Vagina (tissue), 2 donors: ENCODE measurements at regions not wholly inside any gene's neighbourhood (a gene's known extent, or its start where the extent isn't known, plus 50 kb on each side); places are given as distances from the start of the nearest gene placed in this dataset.

Experiments used
- DNase-seq, 2 donors: peaks; one replicate each; pipeline ENCODE4 v3.0.0-alpha.2; 2017; ENCODE audit errors: extremely low spot score in 2 of 2
- H3K27ac ChIP-seq: fragments of 200-600 bp; sonication (generic); one replicate; pipeline ENCODE4 v1.5.1; 2019
- H3K27me3 ChIP-seq: fragments of 200-600 bp; sonication (generic); one replicate; pipeline ENCODE4 v1.5.1; 2019
- H3K36me3 ChIP-seq, 2 donors: fragments of 200-600 bp; sonication (generic); one replicate each; pipeline ENCODE4 v1.5.1; 2017 to 2019
- H3K4me1 ChIP-seq: fragments of 200-600 bp; sonication (generic); one replicate; pipeline ENCODE4 v1.5.1; 2019
- H3K4me3 ChIP-seq, 2 donors: fragments of 200-600 bp; sonication (generic); 1 replicate in 1 of 2; 2 replicates in 1 of 2; pipeline ENCODE4 v1.5.1; 2016 to 2019
- H3K9me3 ChIP-seq: fragments of 200-600 bp; sonication (generic); one replicate; pipeline ENCODE4 v1.5.1; 2019
- CTCF ChIP-seq, 3 experiments: fragments of 450-650 bp in 2 of 3; fragments of 200-600 bp in 1 of 3; sonication (generic) in 1 of 3; IDR thresholded peaks; one replicate each; pipeline ENCODE4 v1.5.1; 2017 to 2019; ENCODE audit warnings: antibody characterized with exemption in 3 of 3, mild to moderate bottlenecking in 2 of 3, moderate library complexity in 2 of 3
- POLR2A ChIP-seq, 2 donors: fragments of 450-650 bp; IDR thresholded peaks; one replicate each; pipeline ENCODE4 v1.6.1; 2017; ENCODE audit warnings: antibody characterized with exemption in 2 of 2, mild to moderate bottlenecking in 2 of 2, moderate library complexity in 2 of 2
- POLR2AphosphoS5 ChIP-seq, 2 donors: sonication (generic); formaldehyde crosslinking; IDR thresholded peaks; one replicate each; pipeline ENCODE4 v1.9.0; 2017; ENCODE audit warnings: antibody characterized with exemption in 2 of 2, mild to moderate bottlenecking in 2 of 2, low read depth in 1 of 2; ENCODE audit not compliant: insufficient read depth in 1 of 2
- intact Hi-C: fragments of 100-400 bp; cut with DNase I; formaldehyde crosslinking; loops from one replicate; pipeline ENCODE4 v1.15.1; 2023

- no peaks in the 10 kb centered on the region for H3K4me1 ChIP-seq
- intact Hi-C loops: no loop called here
- no peaks in the 10 kb centered on the region for H3K27me3 ChIP-seq
- H3K9me3 ChIP-seq: peaks cover 4% of the 10 kb centered on the region
- no peak overlapping the region for H3K4me3 ChIP-seq
- H3K36me3 ChIP-seq: no peaks in the 10 kb centered on the region
- peak in 1 of 2 donors; percentile 52 for DNase-seq
- TF ChIP-seq CTCF (IDR thresholded peaks at IDR 0.05) (no peak), POLR2A (IDR thresholded peaks at IDR 0.05) (no peak), POLR2AphosphoS5 (IDR thresholded peaks at IDR 0.05; ENCODE audit: insufficient read depth in 1 of 2, low read depth in 1 of 2) (no peak)
- no peak overlapping the region for H3K27ac ChIP-seq
These were observed 119.3 kb upstream of the CST7 start for GRCh38 chr20:24829649-24830370.

DNA sequence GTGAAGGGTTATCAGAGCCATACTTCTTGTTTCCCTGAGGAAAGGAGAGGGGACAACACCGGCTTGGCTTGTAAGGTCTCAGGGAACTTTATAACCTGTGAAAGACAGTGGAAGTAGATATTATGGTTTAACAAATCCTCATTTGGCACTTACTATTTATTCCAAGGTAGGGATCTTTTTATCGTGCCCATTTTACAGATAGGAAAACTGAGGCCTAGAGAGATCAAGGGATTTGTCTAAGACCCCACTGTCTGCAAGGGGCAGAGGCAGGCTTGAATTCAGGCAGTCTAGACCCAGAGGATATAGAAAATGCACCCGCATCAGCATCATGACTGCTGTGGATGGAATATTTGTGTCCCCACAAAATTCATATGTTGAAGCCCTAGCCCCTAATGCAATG is 118.4 kb upstream of the CST7 start:
- no peak overlapping the region for H3K4me3 ChIP-seq
- no peak overlapping the region for H3K27ac ChIP-seq
- H3K27me3 ChIP-seq: no peaks in the 10 kb centered on the region
- peak in 1 of 2 donors; percentile 22 for DNase-seq
- peaks cover 4% of the 10 kb centered on the region for H3K9me3 ChIP-seq
- no peaks in the 10 kb centered on the region for H3K4me1 ChIP-seq
- no peak for TF ChIP-seq POLR2A (IDR thresholded peaks at IDR 0.05)
- TF ChIP-seq CTCF (IDR thresholded peaks at IDR 0.05): no peak
- H3K36me3 ChIP-seq: no peaks in the 10 kb centered on the region
- intact Hi-C loops: no loop called here

GRCh38 chr20:24831232-24831631 is 117.8 kb upstream of the CST7 start:
- Histone ChIP-seq H3K4me1 (no peaks in the 10 kb centered on the region), H3K9me3 (peaks cover 4% of the 10 kb centered on the region), H3K36me3 (no peaks in the 10 kb centered on the region), H3K27me3 (no peaks in the 10 kb centered on the region), H3K27ac (no peak overlapping the region), H3K4me3 (no peak overlapping the region)
- intact Hi-C loops: no loop called here
- TF ChIP-seq POLR2AphosphoS5 (IDR thresholded peaks at IDR 0.05; ENCODE audit: insufficient read depth in 1 of 2, low read depth in 1 of 2) (no peak), CTCF (IDR thresholded peaks at IDR 0.05) (no peak), POLR2A (IDR thresholded peaks at IDR 0.05) (no peak)
- no peak for DNase-seq

- no peaks in the 10 kb centered on the region for H3K27me3 ChIP-seq
- H3K27ac ChIP-seq: no peak overlapping the region
- no peaks in the 10 kb centered on the region for H3K4me1 ChIP-seq
- intact Hi-C loops: no loop called here
- H3K9me3 ChIP-seq: peaks cover 4% of the 10 kb centered on the region
- no peak for TF ChIP-seq CTCF (IDR thresholded peaks at IDR 0.05)
- DNase-seq: peak in 1 of 2 donors; percentile 42
- no peak overlapping the region for H3K4me3 ChIP-seq
- no peaks in the 10 kb centered on the region for H3K36me3 ChIP-seq
These were observed 116.6 kb upstream of the CST7 start for GRCh38 chr20:24832518-24832917.

- no peak overlapping the region for H3K27ac ChIP-seq
- DNase-seq: peak in 1 of 2 donors; percentile 56
- H3K27me3 ChIP-seq: no peaks in the 10 kb centered on the region
- no peaks in the 10 kb centered on the region for H3K36me3 ChIP-seq
- H3K9me3 ChIP-seq: peaks cover 4% of the 10 kb centered on the region
- intact Hi-C loops: no loop called here
- no peaks in the 10 kb centered on the region for H3K4me1 ChIP-seq
- no peak overlapping the region for H3K4me3 ChIP-seq
- TF ChIP-seq CTCF (IDR thresholded peaks at IDR 0.05) (no peak), POLR2AphosphoS5 (IDR thresholded peaks at IDR 0.05; ENCODE audit: insufficient read depth in 1 of 2, low read depth in 1 of 2) (no peak), POLR2A (IDR thresholded peaks at IDR 0.05) (no peak)
These were observed 115.5 kb upstream of the CST7 start for GRCh38 chr20:24833592-24833991.
